A673 (cell line): ENCODE measurements at regions not wholly inside any gene's neighbourhood (a gene's known extent, or its start where the extent isn't known, plus 50 kb on each side); places are given as distances from the start of the nearest gene placed in this dataset.

Experiments
- CTCF ChIP-seq: fragments of 300-800, 200-600 bp; sonication (generic); conservative IDR thresholded peaks from 2 replicates; pipeline ENCODE4 v1.5.1; 2017; ENCODE audit warnings: low read depth, mild to moderate bottlenecking, antibody characterized with exemption, low read length, moderate library complexity, mixed read lengths
- EZH2 ChIP-seq: fragments of 200-600 bp; sonication (generic); IDR thresholded peaks from 2 replicates; pipeline ENCODE4 v1.6.1; 2017; ENCODE audit warnings: borderline replicate concordance, low read depth, mild to moderate bottlenecking, mixed read lengths, antibody characterized with exemption, low read length; ENCODE audit not compliant: poor library complexity, severe bottlenecking

GRCh38 chr12:124440841-124441381 is 126.5 kb downstream of the NCOR2 start:
- TF ChIP-seq CTCF (no peak), EZH2 (no peak)
